ENCODE measurements at regions not wholly inside any gene's neighbourhood (a gene's known extent, or its start where the extent isn't known, plus 50 kb on each side); places are given as distances from the start of the nearest gene placed in this dataset.
"Not testable (repeated sequence)": the region's sequence is repeated elsewhere in the genome, so short reads cannot be mapped to it uniquely, and the experiment has no call there.

DNA sequence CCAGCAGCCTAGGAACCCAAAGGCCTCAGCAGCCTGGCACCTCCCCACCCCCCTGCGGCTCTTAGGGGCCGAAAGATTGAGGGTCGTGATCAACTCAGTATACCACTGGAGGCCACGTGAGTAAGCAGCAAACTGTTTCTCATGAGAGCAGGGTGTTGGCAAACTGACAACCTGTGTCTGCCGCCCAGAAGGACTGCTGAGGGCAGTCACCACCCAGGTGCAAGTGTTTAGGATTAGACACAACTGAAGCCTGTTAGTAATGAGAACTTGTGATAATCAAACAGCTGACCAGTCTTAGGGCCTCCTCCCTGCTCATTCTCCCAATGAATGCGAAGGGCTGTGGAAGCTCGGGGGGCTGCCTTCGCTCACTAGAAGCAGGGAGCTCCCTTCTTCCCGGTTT is 128.8 kb downstream of the ARRDC4 start:
- DNase-seq, result not testable (repeated sequence)

DNA sequence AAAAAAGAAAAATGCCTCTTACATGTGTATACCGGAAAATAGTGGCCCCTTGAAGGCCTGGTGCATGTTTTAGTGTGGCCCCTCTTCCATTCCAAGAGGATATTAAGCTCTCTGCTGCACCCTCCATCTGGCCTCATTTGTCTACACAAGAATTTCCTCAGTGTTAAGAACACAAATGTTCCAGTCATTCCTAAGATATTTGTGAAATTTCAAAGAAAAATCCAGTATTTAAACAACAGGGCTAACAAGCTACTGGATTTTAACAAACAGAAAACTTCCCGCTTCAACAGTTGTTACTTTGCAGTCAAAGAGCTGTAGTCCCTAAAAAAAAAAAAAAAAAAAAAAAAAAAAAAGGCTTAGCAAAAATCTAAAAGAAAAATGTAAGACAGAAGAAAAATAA is 137.5 kb downstream of the ARRDC4 start:
- DNase-seq, result not testable (repeated sequence)

DNA sequence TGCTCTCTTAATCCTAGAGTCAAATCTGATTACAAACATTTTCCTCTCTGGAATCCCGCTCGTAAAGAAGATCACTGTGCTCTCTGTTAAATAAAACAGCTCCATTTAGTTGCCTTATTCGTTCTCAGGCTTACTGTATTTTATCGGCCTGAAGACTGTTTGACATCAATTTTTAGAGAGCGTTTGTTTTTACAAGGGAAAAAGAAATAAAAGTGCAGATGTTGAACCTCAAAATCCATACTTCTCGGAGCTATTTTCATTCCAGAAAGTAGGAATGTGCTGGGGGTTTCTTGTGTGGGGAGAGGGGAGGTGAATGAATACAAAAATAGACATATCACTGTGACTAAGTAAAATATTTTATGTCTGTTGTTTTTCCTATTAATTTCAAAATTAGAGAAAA is 140.1 kb downstream of the ARRDC4 start:
- DNase-seq, result not testable (repeated sequence)

DNA sequence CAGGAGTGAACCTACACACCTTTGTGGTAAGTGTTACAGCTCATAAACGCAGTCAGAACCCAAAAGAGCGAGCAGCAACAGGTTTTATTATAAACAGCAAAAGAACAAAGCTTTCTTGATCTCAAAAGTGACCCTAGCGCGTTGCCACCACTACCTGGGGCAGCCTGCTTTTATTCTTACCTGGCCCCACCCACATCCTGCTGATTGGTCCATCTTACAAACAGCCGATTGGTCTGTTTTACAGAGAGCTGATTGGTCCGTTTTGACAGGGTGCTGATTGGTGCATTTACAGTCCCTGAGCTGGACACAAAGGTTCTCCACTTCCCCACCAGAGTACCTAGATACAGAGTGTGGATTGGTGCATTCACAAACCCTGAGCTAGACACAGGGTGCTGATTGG is 143.1 kb downstream of the ARRDC4 start:
- no peak for DNase-seq

DNA sequence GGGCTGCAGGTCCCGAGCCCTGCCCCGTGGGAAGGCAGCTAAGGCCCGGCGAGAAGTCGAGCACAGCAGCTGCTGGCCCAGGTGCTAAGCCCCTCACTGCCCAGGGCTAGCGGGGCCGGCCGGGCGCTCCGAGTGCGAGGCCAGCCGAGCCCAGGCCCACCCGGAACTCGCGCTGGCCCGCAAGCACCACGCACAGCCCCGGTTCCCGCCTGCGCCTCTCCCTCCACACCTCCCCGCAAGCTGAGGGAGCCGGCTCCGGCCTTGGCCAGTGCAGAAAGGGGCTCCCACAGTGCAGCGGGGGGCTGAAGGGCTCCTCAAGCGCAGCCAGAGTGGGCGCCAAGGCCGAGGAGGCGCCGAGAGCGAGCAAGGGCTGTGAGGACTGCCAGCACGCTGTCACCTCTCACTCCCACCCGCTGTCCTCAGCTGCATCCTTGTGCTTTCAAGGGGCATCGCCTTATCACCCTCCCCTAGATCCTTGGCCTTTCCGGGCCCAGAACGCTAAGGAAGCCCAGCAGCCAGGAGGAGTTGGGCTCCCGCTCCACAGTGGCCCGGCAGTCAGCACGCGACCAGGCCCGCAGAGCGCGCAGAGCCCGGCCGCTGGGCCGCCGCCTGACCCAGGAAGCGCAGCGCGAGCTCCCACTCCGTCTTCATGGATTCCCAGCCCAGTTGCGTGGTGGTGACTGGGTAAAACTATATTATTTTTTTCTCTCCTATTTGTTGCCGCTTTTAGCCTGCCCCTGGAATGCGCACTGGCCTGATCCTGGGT is 144.1 kb downstream of the ARRDC4 start:
- DNase-seq, result not testable (repeated sequence)

DNA sequence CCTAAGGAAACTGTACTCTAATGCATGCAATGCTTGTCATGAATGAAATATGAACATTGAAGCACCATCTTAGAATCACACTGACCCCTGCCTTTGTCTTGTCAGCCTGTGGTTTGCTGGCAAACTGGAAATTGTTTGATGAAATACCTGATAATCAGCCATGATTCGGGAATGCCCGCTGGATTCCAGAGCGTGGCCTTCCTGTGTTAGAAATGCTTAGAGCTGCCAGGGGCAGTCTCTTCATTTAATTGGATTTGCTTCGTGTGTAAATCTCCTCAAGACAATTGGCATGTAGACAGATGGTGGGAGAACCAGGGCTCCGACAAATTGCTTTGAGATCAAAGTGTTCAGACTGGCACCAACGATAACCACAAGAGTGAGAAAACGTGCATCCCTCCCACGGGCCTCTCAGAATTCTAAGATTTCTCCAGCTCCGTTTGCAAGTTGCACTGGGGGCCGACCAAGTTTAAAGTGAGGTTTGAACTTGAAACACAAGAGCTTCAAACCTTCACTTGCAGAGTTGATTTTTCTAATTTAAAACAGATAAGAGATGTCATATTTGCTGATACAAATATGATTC is 146.2 kb downstream of the ARRDC4 start:
- DNase-seq, result not testable (repeated sequence)

DNA sequence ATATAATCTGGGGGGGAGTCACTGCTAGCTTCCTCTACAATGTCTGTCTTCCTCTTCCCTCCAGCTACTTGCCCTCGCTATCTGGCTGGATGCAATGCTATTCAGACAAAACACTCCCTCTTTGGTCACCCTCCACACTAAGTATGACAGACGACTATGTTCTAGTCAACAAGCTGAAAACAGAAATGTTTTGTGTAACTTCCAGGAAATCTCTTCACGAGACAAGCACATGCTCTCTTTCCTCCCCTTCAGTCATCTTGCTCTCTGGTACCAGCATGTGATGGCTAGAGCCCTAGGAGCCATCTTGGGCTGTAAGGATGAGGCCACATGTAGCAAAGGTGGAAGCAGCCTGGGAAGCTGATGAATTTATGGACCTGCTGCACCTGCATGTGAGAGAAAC is 151.3 kb downstream of the ARRDC4 start:
- DNase-seq, result no peak

DNA sequence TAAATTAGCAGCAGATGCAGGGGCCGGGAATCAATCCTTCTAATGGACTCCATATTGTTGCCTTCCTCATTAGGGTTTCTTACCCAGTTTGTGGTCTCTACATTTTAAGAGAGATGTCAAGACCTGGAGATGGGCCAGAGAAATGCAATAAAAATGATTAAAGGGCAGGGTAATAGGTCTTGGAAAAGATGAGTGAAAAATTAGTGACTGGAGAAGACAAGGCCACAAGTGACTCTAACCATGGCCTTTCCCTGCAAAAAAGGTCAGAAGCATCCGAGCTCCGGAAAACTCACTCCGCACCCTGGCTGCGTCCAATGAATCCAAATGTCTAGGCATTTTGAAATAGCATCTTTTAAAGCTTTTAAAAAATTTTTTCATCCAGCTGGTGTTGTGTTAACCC is 152.8 kb downstream of the ARRDC4 start:
- DNase-seq, result no peak

DNA sequence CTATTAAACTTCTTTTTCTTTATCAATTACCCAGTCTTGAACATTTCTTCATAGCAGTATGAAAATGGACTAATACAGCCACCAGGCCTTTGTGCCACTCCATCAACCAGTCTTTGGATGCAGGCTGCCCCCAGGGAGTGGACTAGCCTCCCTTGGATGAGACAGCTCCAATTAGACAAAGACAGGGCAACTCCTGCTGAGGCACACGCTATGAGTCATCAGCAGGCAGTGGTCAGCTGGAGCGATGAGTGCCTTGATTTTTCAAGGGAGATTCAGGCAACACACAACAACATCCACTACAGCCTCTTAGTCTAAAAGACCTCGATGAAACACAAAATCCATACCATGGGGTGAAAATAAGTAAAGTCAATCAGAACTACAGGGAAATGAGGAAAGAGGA is 160.1 kb downstream of the ARRDC4 start:
- no peak for DNase-seq

DNA sequence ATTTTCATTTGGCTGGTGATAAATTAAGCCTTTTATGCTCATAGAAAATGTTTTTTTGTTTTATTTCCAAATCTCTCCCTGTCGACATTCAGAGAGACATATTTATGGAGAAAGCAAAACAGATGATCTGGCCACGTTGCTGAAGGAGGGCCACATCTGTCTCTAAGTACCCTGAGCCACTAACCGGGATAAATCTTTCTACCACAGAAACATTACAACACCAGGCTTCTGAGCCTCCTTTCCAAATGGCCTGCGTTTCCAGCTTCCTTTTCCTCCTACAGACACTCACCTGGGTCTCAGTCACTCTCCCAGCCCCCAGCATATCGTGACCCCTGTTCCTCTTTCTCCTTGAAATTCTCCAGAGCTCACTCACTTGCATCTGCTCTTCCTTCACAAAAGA is 161.0 kb downstream of the ARRDC4 start:
- DNase-seq, result no peak

DNA sequence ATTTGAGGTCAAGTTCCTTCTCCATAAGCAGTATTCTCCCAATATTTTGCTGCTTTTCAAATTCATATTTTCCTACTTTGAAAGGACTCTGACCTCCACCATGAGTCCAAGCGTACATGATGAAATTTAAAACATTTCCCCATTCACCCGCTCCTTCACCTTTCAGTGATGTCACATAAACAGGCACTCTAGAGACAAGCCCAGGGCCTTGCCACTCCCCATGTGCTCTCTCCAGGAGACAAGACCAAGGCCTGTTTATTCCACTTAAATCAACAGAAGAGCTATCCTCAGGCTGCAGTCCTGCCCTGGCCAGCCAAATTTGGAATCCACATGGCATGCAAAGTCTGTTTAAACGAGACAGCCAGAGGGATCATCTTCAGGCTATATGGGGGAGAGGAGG is 161.5 kb downstream of the ARRDC4 start:
- DNase-seq, result no peak

DNA sequence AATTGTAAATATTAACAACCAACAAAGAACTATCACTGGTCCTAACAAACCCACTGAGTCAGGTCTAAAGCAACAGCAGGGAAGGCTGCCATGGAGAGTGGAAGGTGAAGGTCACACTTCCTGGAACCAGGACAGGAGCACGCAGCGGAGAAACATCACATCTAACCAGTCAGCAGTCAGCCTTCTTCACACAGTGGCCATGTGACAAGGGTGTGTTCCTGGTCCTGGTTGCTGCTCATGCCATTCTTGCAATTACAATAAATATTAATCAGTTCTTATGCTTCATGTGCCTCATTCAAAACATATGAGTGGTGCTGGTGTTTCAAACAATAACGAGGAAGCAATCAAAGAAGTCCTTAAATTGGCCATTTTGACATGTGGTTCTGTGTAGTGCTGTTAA is 162.8 kb downstream of the ARRDC4 start:
- no peak for DNase-seq

DNA sequence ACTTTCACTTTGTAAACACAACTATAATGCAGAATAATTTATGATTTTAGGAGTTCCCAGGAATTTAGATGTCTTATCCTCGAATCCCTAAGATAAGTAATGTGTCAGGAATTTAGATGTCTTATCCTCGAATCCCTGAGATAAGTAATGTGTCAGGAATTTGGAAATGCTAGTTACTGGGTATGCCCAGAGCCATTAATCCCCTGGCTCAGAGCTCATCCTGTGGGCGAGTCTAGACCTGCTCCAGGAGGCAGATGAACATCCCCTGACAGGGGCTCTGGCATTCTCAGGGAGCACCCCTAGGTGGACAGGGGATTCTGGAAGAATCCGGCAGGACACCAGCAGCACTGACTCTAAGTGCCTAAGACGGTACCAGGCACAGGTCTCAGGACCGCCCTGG is 163.3 kb downstream of the ARRDC4 start:
- no peak for DNase-seq

DNA sequence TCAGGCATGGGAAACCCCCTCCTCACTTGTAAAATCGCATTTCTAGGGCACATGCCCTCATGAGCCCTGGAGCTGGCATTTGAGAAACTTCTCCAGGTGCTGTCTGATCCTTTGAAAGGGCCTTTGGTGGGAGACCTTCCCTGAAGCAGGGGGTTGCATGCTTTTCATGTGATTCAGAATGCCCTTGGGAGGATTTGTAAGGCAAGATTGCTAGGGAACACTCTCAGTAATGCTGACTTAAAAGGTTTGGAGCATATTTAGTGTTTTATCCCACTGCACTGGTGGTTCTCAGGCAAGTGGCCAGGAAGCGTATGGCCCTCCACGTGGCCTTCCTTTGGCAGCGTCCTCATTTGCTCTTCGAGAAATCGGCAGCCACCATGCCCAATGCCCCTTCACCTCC is 164.1 kb downstream of the ARRDC4 start:
- no peak for DNase-seq

DNA sequence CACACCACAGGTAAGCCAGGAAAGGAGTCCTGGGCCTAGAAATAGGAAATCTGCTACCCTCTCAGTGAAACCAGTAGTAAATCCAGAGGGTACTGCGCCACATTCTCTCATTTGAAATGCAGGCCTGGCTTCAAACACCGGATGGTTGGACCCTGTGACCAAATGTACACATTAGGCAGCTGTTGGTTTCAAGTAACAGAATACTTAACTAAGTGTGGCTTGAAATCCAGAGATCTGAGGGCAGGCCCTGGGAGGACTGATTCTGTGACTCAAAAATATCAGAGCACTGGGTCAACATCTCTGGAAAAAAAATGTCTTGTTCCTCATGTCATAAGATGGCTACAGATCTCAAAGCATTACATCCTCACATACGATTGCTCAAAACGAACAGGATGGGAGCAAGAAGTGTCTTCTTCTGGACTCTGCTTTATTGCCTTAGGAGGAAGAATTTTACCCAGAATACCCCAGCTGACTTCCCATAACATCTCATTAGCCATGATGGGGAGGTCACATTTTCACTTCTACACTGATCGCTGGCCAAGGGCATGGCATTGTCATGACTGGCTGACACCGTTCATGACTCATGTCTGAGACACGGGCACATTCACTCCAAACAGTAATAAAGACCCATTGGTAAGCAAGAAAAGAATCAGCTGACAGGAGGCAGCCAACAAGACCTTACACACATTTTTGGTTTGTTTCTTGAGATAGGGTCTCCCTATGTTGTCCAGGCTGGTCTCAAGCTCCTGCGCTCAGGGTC is 166.0 kb downstream of the ARRDC4 start:
- no peak for DNase-seq

DNA sequence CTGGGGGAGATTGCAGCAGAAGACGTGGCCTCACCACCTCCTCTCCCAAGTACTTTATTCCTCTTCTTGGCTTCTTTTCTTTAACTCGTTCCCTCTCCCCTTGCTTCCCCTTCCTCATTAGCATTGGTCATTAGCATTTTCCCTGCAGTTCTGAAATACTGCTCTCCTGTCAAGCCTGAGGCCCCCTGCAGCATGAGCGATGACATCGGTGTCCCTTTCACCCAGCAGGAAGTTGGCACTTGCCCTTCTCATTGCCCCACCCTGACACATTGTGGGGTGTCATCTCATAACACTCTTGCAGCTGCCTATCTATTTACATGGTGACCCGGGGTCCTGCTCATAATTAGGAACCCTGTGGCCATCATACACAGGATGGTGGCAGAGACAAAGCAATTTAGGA is 167.1 kb downstream of the ARRDC4 start:
- no peak for DNase-seq

DNA sequence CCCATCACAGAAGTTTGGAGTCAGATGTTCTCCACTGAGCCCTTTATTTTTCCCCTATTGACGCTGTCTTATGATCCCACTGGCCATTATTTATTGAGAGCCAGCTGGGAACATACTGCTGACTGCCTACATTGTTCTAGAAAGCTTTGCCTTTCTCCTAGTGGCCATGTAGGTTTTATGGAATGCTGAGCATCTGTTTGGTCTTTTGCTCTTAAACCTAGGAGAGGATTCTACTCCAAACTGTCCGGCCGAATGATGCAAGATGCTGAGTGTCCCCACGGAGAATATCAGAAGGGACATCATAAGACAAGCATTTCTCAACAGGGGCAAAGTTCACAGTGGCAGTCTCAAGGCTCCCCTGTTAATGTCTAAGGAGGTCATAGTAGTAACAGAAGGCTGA is 171.4 kb downstream of the ARRDC4 start:
- DNase-seq, result no peak

DNA sequence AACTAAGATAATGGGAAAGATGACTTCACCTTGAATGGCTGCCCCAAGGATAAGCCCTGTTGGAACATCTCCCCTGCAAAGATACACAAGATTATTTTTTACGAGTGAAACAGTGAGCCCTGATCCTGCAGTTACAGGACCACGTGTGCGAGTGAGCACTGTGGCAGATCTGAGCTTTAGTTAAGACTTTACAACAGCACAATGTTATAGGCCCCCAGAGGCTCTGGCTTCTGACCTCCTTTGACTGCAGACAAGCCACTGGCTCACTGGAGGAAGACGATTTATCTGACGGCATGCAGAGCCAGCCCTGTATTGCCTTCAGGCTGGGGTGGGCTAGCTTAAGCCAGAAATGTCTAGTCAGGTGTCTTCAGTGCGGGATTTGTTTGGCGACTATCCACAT is 174.4 kb downstream of the ARRDC4 start:
- no peak for DNase-seq

DNA sequence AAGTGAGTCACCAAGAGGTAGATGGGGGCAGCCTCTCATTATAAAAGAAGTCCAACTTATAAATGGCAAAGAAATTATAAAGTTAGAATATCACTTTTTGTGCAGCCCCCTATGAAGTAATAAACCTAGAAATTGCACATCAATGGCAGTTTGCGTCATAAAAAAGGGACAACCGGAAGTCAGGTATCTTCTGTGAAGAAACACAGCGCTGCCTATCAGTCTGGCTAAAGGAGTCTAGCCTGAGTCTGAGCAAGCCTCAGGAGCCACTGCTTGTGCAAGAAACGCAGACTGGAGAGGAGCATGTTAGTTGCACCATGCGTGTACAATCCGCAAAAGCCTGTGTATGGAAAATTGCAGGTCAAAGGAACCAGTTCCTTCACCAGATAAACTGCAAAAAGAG is 178.4 kb downstream of the ARRDC4 start:
- no peak for DNase-seq

DNA sequence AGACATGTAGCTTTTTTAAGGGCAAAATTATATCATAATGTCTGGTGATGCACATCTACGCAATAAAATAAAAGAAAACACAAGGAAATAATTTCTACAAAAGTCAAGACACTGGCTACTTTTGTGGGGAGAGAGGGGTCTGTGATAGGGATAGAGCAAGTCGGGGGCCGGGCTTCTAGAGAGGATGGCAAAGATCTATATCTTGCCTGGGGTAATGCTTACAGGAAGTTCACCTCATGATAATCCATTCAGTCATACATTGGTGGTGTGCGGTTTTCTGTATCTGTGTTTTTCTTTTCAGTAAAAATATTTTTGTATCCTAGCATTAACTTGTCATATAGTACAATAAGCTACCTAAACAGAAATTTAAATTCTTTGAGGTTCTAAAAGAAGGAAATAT is 178.8 kb downstream of the ARRDC4 start:
- no peak for DNase-seq

DNA sequence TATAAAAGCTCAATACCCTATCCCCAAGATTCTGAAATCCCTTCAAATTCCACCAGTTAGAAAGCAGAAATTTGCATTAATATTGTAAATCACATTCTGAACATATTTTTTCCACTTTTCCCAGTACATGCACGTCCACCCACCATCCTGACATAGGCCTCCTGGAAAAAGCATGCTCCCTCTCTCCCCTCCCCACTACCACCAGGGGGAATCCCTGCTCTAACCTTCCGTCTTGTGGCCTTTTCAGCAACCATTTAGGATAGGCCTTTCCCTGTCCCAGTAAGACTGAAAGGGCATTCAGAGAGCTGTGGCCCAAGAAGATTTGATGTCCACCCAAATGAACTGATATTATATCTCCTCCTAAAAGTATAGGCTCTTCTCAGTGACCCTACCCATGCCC is 182.1 kb downstream of the ARRDC4 start:
- DNase-seq, result no peak

DNA sequence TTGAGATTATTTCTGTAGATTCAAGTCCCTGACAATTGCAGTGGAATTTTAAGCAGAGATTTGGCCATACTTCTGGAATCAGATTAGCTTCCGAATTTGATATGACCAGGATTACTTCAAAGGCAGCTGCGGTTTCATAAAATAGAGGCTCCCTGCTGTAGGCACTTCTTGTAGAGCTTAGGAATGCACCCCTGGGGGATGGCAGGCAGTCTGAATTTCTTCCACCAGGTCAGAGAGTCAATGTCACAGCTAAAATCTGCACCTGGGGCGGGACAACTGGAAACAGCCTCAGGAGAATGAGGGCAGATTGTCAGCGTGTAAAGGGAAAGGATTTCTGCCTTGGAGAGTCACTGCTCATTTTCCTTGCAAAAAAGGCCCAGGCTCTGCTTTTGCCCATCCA is 182.6 kb downstream of the ARRDC4 start:
- DNase-seq, result no peak

DNA sequence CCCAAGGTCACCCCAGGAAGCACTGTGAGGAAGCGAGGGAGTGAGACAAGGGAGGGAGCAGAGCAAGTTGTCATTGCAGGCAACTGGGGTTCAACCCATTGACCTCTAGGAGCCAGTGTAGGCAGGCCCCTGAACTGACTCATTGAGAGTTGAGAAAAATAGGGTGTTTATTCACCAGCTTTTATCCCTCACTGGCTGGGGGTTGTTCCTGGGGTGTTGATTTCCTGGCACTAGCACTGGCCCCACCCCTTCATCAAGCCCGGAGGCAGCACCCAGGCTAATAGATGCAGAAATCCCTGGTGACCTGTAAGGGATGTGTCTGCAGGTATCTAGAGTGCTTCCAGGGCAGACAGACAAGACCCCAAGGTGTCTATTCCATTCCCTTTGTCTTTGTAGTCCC is 183.9 kb downstream of the ARRDC4 start:
- no peak for DNase-seq
